HEK293 (cell line): ENCODE measurements at regions not wholly inside any gene's neighbourhood (a gene's known extent, or its start where the extent isn't known, plus 50 kb on each side); places are given as distances from the start of the nearest gene placed in this dataset.

Experiments used
- CTCF ChIA-PET: fragments of 350-600 bp; formaldehyde crosslinking; extraction: SDS; loops from one replicate; lab custom pipeline; 2021; ENCODE audit warnings: antibody characterized with exemption; lab: Yijun Ruan, JAX
- POLR2A ChIA-PET: fragments of 300-600 bp; formaldehyde crosslinking; extraction: SDS; loops from one replicate; lab custom pipeline; 2020; ENCODE audit warnings: antibody characterized with exemption, inconsistent platforms; lab: Yijun Ruan, JAX
- H3K27ac ChIP-seq: fragments of 200-500 bp; sonication (Bioruptor generic); 2 replicates; pipeline ENCODE4 v1.5.1; 2014; ENCODE audit warnings: low read depth, low read length, control low read depth, inconsistent platforms; ENCODE audit errors: extremely low read depth
- H3K36me3 ChIP-seq, 2 experiments: fragments of 200-500 bp in 1 of 2; sonication (Bioruptor generic) in 1 of 2; 1 replicate in 1 of 2; 2 replicates in 1 of 2; pipeline ENCODE4 v1.5.1; 2014 to 2017; ENCODE audit warnings: inconsistent platforms in 2 of 2, low read length in 2 of 2; ENCODE audit not compliant: control insufficient read depth in 2 of 2, insufficient read depth in 1 of 2
- H3K4me1 ChIP-seq: fragments of 200-500 bp; sonication (Bioruptor generic); 2 replicates; pipeline ENCODE4 v1.5.1; 2014; ENCODE audit warnings: mild to moderate bottlenecking, low read length, inconsistent platforms; ENCODE audit not compliant: control insufficient read depth, insufficient read depth
- H3K4me3 ChIP-seq: 2 replicates; pipeline ENCODE4 v1.5.1; 2011; ENCODE audit warnings: low read depth, mild to moderate bottlenecking, control low read depth, low read length, moderate library complexity
- H3K9me3 ChIP-seq: fragments of 200-500 bp; sonication (Bioruptor generic); 2 replicates; pipeline ENCODE4 v1.5.1; 2014; ENCODE audit warnings: low read depth, low read length, inconsistent platforms; ENCODE audit not compliant: control insufficient read depth, insufficient read depth
- GFI1B ChIP-seq: fragments of 450-650 bp; formaldehyde crosslinking; IDR thresholded peaks from 2 replicates; pipeline ENCODE4 v1.5.1; 2016; ENCODE audit warnings: missing biosample characterization, missing genetic modification characterization
- GLIS2 ChIP-seq: fragments of 450-650 bp; formaldehyde crosslinking; IDR thresholded peaks from 2 replicates; pipeline ENCODE4 v1.5.1; 2016; ENCODE audit warnings: missing biosample characterization, missing genetic modification characterization
- KLF1 ChIP-seq: fragments of 450-650 bp; formaldehyde crosslinking; IDR thresholded peaks from 2 replicates; pipeline ENCODE4 v1.5.1; 2016; ENCODE audit warnings: missing biosample characterization, missing genetic modification characterization
- KLF10 ChIP-seq: fragments of 450-650 bp; IDR thresholded peaks from 2 replicates; pipeline ENCODE4 v1.5.1; 2018; ENCODE audit warnings: missing biosample characterization, mild to moderate bottlenecking, missing genetic modification characterization
- KLF16 ChIP-seq: fragments of 450-650 bp; formaldehyde crosslinking; IDR thresholded peaks from 2 replicates; pipeline ENCODE4 v1.5.1; 2017; ENCODE audit warnings: missing biosample characterization, missing genetic modification characterization
- MYNN ChIP-seq: fragments of 450-650 bp; formaldehyde crosslinking; IDR thresholded peaks from 2 replicates; pipeline ENCODE4 v1.5.1; 2016; ENCODE audit warnings: missing biosample characterization, missing genetic modification characterization, borderline replicate concordance
- OSR2 ChIP-seq: fragments of 450-650 bp; formaldehyde crosslinking; IDR thresholded peaks from 2 replicates; pipeline ENCODE4 v1.5.1; 2016; ENCODE audit warnings: missing biosample characterization, missing genetic modification characterization
- SETDB1 ChIP-seq: IDR thresholded peaks from one replicate; pipeline ENCODE4 v1.6.1; 2017; ENCODE audit warnings: mild to moderate bottlenecking, low read length, moderate library complexity, mixed read lengths; ENCODE audit not compliant: insufficient read length
- SP3 ChIP-seq: fragments of 450-650 bp; formaldehyde crosslinking; IDR thresholded peaks from 2 replicates; pipeline ENCODE4 v1.5.1; 2016; ENCODE audit warnings: missing biosample characterization, missing genetic modification characterization
- ZFHX2 ChIP-seq: fragments of 450-650 bp; formaldehyde crosslinking; conservative IDR thresholded peaks from 2 replicates; pipeline ENCODE4 v1.5.1; 2016; ENCODE audit warnings: missing biosample characterization, missing genetic modification characterization
- ZIC2 ChIP-seq: fragments of 450-650 bp; formaldehyde crosslinking; IDR thresholded peaks from 2 replicates; pipeline ENCODE4 v1.5.1; 2016; ENCODE audit warnings: missing biosample characterization, missing genetic modification characterization
- ZNF132 ChIP-seq: fragments of 450-650 bp; formaldehyde crosslinking; IDR thresholded peaks from 2 replicates; pipeline ENCODE4 v1.5.1; 2017; ENCODE audit warnings: missing biosample characterization, missing genetic modification characterization, borderline replicate concordance
- ZNF138 ChIP-seq: fragments of 450-650 bp; formaldehyde crosslinking; IDR thresholded peaks from 2 replicates; pipeline ENCODE4 v1.5.1; 2016; ENCODE audit warnings: missing biosample characterization, missing genetic modification characterization, borderline replicate concordance
- ZNF155 ChIP-seq: fragments of 450-650 bp; formaldehyde crosslinking; IDR thresholded peaks from 2 replicates; pipeline ENCODE4 v1.5.1; 2016; ENCODE audit warnings: missing biosample characterization, missing genetic modification characterization
- ZNF175 ChIP-seq: fragments of 450-650 bp; formaldehyde crosslinking; IDR thresholded peaks from 2 replicates; pipeline ENCODE4 v1.5.1; 2016; ENCODE audit warnings: missing biosample characterization, missing genetic modification characterization
- ZNF600 ChIP-seq: fragments of 450-650 bp; formaldehyde crosslinking; IDR thresholded peaks from 2 replicates; pipeline ENCODE4 v1.5.1; 2016; ENCODE audit warnings: missing biosample characterization, missing genetic modification characterization
- ZNF624 ChIP-seq: fragments of 450-650 bp; formaldehyde crosslinking; IDR thresholded peaks from 2 replicates; pipeline ENCODE4 v1.5.1; 2017; ENCODE audit warnings: missing biosample characterization, missing genetic modification characterization
- ZNF747 ChIP-seq: fragments of 450-650 bp; formaldehyde crosslinking; IDR thresholded peaks from 2 replicates; pipeline ENCODE4 v1.5.1; 2016; ENCODE audit warnings: missing biosample characterization, missing genetic modification characterization
- ZNF792 ChIP-seq: fragments of 450-650 bp; formaldehyde crosslinking; IDR thresholded peaks from 2 replicates; pipeline ENCODE4 v1.5.1; 2016; ENCODE audit warnings: missing biosample characterization, missing genetic modification characterization
- TF ChIP-seq, protein P1 (sequence below): fragments of 450-650 bp; formaldehyde crosslinking; IDR thresholded peaks from 2 replicates; pipeline ENCODE4 v1.5.1; 2016; ENCODE audit warnings: missing biosample characterization, missing genetic modification characterization
- TF ChIP-seq, protein P2 (sequence below): fragments of 450-650 bp; formaldehyde crosslinking; IDR thresholded peaks from 2 replicates; pipeline ENCODE4 v1.5.1; 2016; ENCODE audit warnings: missing biosample characterization, missing genetic modification characterization
- TF ChIP-seq, protein P3 (sequence below): fragments of 450-650 bp; formaldehyde crosslinking; IDR thresholded peaks from 2 replicates; pipeline ENCODE4 v1.5.1; 2016; ENCODE audit warnings: missing biosample characterization, missing genetic modification characterization
- TF ChIP-seq, protein P4 (sequence below): fragments of 450-650 bp; formaldehyde crosslinking; IDR thresholded peaks from 2 replicates; pipeline ENCODE4 v1.5.1; 2016; ENCODE audit warnings: missing biosample characterization, missing genetic modification characterization, low read depth
- TF ChIP-seq, protein P5 (sequence below): fragments of 450-650 bp; formaldehyde crosslinking; optimal IDR thresholded peaks from 2 replicates; pipeline ENCODE3; 2016; ENCODE audit warnings: missing biosample characterization, mild to moderate bottlenecking, missing genetic modification characterization
- TF ChIP-seq, protein P6 (sequence below): fragments of 450-650 bp; formaldehyde crosslinking; IDR thresholded peaks from 2 replicates; pipeline ENCODE4 v1.5.1; 2016; ENCODE audit warnings: missing biosample characterization, missing genetic modification characterization, low read depth

DNA sequence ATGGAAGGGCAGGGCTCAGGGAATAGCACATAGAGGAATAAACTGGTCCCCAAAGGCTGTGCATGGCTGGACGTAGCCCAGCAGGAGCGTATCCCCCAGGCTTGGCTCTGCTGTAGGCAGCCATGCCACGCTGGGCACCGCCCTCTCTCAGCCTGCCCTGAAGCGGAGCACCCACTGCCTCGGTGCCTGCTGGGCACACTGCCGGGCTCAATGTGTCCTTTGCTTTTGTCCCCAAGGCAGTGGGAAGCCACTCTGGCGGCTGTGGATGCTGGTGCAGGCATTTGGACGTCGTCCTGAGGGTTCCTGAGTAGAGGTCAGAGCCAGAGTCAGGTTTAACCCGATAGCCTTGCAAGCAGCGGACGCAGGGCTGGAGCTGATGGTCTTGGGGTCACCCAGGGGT lies 141.0 kb downstream of the ENGASE start:
- Histone ChIP-seq H3K36me3 (no peaks in the 10 kb centered on the region), H3K4me1 (no peaks in the 10 kb centered on the region)

DNA sequence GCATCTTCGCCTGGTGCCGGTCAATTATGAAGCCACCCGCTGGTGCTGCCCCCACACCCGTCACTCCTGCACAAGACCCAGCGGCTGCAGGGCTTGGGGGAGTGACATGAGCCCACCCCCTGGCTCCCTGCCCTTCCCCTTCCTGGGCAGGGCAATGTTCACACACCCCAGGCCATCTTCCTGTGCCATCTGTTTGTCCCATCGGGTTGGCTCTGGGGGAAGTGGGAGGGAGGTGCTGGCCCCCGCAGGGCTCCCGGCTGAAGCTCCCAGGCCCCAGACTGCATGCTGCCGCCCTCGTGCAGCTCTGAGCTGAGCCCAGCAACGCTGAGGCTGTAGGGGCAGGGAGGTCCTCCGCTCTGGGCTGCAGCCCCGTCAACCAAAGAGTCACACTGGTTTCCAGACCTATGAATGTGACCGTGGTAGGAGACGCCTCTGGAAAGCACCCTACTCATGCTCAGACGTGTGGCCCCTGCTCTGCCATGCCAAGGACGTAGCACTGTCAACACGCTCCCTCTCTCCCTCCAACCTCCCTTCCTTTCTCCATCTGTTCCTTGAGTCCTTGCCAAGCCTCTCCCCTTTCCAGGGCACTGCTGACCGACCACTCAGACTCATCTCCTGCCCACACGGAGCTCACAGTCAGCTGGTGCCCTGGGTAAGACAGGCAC lies 140.4 kb downstream of the ENGASE start:
- H3K4me3 ChIP-seq = no peak overlapping the region
- H3K27ac ChIP-seq = no peak overlapping the region
- H3K36me3 ChIP-seq = no peaks in the 10 kb centered on the region
- H3K4me1 ChIP-seq = no peaks in the 10 kb centered on the region
- no peaks in the 10 kb centered on the region for H3K9me3 ChIP-seq
- POLR2A ChIA-PET = no interaction called here
- CTCF ChIA-PET = interaction anchor here (1.0 kb wide), 1 partner anchor 173 kb away, joined by 3 read pairs; no protein-coding TSS in a partner anchor
- TF ChIP-seq ZIC2 (tag by site-specific recombination) (peak; percentile 68), ZNF792 (tag by site-specific recombination) (no peak), ZNF175 (tag by site-specific recombination) (no peak), ZNF132 (no peak), KLF16 (tag by site-specific recombination) (no peak), OSR2 (tag by site-specific recombination) (no peak), KLF1 (no peak), GFI1B (no peak), ZFHX2 (tag by site-specific recombination) (0 out of 2 replicates have a peak, but pooled peaks have one; percentile 11), ZNF747 (no peak), MYNN (tag by site-specific recombination) (no peak), ZNF600 (tag by site-specific recombination) (0 out of 2 replicates have a peak, but pooled peaks have one; percentile 51), SETDB1 (no peak), ZNF155 (tag by site-specific recombination) (no peak), GLIS2 (tag by site-specific recombination) (no peak)
- TF ChIP-seq, protein P1, sequence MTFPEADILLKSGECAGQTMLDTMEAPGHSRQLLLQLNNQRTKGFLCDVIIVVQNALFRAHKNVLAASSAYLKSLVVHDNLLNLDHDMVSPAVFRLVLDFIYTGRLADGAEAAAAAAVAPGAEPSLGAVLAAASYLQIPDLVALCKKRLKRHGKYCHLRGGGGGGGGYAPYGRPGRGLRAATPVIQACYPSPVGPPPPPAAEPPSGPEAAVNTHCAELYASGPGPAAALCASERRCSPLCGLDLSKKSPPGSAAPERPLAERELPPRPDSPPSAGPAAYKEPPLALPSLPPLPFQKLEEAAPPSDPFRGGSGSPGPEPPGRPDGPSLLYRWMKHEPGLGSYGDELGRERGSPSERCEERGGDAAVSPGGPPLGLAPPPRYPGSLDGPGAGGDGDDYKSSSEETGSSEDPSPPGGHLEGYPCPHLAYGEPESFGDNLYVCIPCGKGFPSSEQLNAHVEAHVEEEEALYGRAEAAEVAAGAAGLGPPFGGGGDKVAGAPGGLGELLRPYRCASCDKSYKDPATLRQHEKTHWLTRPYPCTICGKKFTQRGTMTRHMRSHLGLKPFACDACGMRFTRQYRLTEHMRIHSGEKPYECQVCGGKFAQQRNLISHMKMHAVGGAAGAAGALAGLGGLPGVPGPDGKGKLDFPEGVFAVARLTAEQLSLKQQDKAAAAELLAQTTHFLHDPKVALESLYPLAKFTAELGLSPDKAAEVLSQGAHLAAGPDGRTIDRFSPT (tag by site-specific recombination) = no peak
- TF ChIP-seq, protein P2, sequence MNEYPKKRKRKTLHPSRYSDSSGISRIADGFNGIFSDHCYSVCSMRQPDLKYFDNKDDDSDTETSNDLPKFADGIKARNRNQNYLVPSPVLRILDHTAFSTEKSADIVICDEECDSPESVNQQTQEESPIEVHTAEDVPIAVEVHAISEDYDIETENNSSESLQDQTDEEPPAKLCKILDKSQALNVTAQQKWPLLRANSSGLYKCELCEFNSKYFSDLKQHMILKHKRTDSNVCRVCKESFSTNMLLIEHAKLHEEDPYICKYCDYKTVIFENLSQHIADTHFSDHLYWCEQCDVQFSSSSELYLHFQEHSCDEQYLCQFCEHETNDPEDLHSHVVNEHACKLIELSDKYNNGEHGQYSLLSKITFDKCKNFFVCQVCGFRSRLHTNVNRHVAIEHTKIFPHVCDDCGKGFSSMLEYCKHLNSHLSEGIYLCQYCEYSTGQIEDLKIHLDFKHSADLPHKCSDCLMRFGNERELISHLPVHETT (tag by site-specific recombination) = no peak
- TF ChIP-seq, protein P3, sequence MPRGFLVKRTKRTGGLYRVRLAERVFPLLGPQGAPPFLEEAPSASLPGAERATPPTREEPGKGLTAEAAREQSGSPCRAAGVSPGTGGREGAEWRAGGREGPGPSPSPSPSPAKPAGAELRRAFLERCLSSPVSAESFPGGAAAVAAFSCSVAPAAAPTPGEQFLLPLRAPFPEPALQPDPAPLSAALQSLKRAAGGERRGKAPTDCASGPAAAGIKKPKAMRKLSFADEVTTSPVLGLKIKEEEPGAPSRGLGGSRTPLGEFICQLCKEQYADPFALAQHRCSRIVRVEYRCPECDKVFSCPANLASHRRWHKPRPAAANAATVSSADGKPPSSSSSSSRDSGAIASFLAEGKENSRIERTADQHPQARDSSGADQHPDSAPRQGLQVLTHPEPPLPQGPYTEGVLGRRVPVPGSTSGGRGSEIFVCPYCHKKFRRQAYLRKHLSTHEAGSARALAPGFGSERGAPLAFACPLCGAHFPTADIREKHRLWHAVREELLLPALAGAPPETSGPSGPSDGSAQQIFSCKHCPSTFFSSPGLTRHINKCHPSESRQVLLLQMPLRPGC (tag by site-specific recombination) = no peak

More for the DNA sequence above, 141.0 kb downstream of the ENGASE start:
- Histone ChIP-seq H3K4me3 (no peak overlapping the region), H3K9me3 (no peaks in the 10 kb centered on the region), H3K27ac (no peak overlapping the region)
- no peak for TF ChIP-seq ZNF624
- no peak for TF ChIP-seq KLF10 (tag by site-specific recombination)
- no peak for TF ChIP-seq ZNF138 (tag by site-specific recombination)
- TF ChIP-seq, protein P4, sequence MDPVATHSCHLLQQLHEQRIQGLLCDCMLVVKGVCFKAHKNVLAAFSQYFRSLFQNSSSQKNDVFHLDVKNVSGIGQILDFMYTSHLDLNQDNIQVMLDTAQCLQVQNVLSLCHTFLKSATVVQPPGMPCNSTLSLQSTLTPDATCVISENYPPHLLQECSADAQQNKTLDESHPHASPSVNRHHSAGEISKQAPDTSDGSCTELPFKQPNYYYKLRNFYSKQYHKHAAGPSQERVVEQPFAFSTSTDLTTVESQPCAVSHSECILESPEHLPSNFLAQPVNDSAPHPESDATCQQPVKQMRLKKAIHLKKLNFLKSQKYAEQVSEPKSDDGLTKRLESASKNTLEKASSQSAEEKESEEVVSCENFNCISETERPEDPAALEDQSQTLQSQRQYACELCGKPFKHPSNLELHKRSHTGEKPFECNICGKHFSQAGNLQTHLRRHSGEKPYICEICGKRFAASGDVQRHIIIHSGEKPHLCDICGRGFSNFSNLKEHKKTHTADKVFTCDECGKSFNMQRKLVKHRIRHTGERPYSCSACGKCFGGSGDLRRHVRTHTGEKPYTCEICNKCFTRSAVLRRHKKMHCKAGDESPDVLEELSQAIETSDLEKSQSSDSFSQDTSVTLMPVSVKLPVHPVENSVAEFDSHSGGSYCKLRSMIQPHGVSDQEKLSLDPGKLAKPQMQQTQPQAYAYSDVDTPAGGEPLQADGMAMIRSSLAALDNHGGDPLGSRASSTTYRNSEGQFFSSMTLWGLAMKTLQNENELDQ (tag by site-specific recombination) = no peak
- TF ChIP-seq, protein P5, sequence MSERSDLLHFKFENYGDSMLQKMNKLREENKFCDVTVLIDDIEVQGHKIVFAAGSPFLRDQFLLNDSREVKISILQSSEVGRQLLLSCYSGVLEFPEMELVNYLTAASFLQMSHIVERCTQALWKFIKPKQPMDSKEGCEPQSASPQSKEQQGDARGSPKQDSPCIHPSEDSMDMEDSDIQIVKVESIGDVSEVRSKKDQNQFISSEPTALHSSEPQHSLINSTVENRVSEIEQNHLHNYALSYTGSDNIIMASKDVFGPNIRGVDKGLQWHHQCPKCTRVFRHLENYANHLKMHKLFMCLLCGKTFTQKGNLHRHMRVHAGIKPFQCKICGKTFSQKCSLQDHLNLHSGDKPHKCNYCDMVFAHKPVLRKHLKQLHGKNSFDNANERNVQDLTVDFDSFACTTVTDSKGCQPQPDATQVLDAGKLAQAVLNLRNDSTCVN (tag by site-specific recombination) = no peak
- no peak for TF ChIP-seq MYNN (tag by site-specific recombination)
- no peak for TF ChIP-seq SP3 (tag by site-specific recombination)
- TF ChIP-seq, protein P6, sequence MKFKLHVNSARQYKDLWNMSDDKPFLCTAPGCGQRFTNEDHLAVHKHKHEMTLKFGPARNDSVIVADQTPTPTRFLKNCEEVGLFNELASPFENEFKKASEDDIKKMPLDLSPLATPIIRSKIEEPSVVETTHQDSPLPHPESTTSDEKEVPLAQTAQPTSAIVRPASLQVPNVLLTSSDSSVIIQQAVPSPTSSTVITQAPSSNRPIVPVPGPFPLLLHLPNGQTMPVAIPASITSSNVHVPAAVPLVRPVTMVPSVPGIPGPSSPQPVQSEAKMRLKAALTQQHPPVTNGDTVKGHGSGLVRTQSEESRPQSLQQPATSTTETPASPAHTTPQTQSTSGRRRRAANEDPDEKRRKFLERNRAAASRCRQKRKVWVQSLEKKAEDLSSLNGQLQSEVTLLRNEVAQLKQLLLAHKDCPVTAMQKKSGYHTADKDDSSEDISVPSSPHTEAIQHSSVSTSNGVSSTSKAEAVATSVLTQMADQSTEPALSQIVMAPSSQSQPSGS (tag by site-specific recombination) = no peak
- ChIA-PET POLR2A (no interaction called here), CTCF (interaction anchor here (0.7 kb wide), 1 partner anchor 173 kb away, joined by 3 read pairs; no protein-coding TSS in a partner anchor)
